Thyroid gland (tissue), 4 donors: ENCODE measurements at regions not wholly inside any gene's neighbourhood (a gene's known extent, or its start where the extent isn't known, plus 50 kb on each side); places are given as distances from the start of the nearest gene placed in this dataset.

Experiments
- CTCF ChIP-seq, 6 experiments: fragments of 200-600 bp in 3 of 6; fragments of 450-650 bp in 3 of 6; sonication (generic) in 3 of 6; IDR thresholded peaks; one replicate each; pipeline ENCODE4 v1.5.1; 2016 to 2019; ENCODE audit warnings: antibody characterized with exemption in 6 of 6, mild to moderate bottlenecking in 2 of 6, inconsistent platforms in 1 of 6, moderate library complexity in 1 of 6
- POLR2A ChIP-seq, 2 donors: fragments of 450-650 bp; IDR thresholded peaks; one replicate each; pipeline ENCODE4 v1.6.1; 2017; ENCODE audit warnings: antibody characterized with exemption in 2 of 2, mild to moderate bottlenecking in 2 of 2, moderate library complexity in 1 of 2

- TF ChIP-seq CTCF (IDR thresholded peaks at IDR 0.05) (no peak), POLR2A (IDR thresholded peaks at IDR 0.05) (no peak)
Observed at GRCh38 chr3:87333393-87333892, 57.1 kb upstream of the POU1F1 start.
